Neural progenitor cell (in vitro differentiated cells): ENCODE measurements at regions not wholly inside any gene's neighbourhood (a gene's known extent, or its start where the extent isn't known, plus 50 kb on each side); places are given as distances from the start of the nearest gene placed in this dataset.

ENCODE experiments used
- EZH2 ChIP-seq: fragments of 200-600 bp; sonication (generic); IDR thresholded peaks from 2 replicates; pipeline ENCODE4 v1.6.1; 2017; ENCODE audit warnings: antibody characterized with exemption, mild to moderate bottlenecking, moderate library complexity
- EZH2phosphoT487 ChIP-seq: fragments of 200-600 bp; sonication (generic); IDR thresholded peaks from 2 replicates; pipeline ENCODE4 v1.6.1; 2017; ENCODE audit warnings: antibody characterized with exemption
- TF ChIP-seq, protein P1 (sequence below): fragments of 200-600 bp; sonication (generic); IDR thresholded peaks from 2 replicates; pipeline ENCODE4 v1.5.1; 2017; ENCODE audit warnings: antibody characterized with exemption, mild to moderate bottlenecking

GRCh38 chr3:6746443-6746842 is 114.5 kb upstream of the GRM7 start:
- TF ChIP-seq, protein P1, sequence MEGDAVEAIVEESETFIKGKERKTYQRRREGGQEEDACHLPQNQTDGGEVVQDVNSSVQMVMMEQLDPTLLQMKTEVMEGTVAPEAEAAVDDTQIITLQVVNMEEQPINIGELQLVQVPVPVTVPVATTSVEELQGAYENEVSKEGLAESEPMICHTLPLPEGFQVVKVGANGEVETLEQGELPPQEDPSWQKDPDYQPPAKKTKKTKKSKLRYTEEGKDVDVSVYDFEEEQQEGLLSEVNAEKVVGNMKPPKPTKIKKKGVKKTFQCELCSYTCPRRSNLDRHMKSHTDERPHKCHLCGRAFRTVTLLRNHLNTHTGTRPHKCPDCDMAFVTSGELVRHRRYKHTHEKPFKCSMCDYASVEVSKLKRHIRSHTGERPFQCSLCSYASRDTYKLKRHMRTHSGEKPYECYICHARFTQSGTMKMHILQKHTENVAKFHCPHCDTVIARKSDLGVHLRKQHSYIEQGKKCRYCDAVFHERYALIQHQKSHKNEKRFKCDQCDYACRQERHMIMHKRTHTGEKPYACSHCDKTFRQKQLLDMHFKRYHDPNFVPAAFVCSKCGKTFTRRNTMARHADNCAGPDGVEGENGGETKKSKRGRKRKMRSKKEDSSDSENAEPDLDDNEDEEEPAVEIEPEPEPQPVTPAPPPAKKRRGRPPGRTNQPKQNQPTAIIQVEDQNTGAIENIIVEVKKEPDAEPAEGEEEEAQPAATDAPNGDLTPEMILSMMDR: no peak
- TF ChIP-seq EZH2phosphoT487: no peak
- no peak for TF ChIP-seq EZH2
